ENCODE measurements at regions not wholly inside any gene's neighbourhood (a gene's known extent, or its start where the extent isn't known, plus 50 kb on each side); places are given as distances from the start of the nearest gene placed in this dataset.
"Not testable (repeated sequence)": the region's sequence is repeated elsewhere in the genome, so short reads cannot be mapped to it uniquely, and the experiment has no call there.

GRCh38 chr15:57892181-57892580, 173.3 kb downstream of the ALDH1A2 start:
- no peaks in the 10 kb centered on the region for H3K36me3 ChIP-seq
- no peaks in the 10 kb centered on the region for H3K27me3 ChIP-seq
- no peak overlapping the region for H3K4me3 ChIP-seq
- DNase-seq (no peak), ATAC-seq (no peak)
- no peak for TF ChIP-seq POLR2A (IDR thresholded peaks at IDR 0.05)
- TF ChIP-seq CTCF (IDR thresholded peaks at IDR 0.05) = no peak
- no peaks in the 10 kb centered on the region for H3K4me1 ChIP-seq
- intact Hi-C loops (cut with DNase I) = no loop called here
- no peak overlapping the region for H3K27ac ChIP-seq
- 90 to 100% (median 96%) methylated on average over 1 of the region's 1 CpG for WGBS, 4 donors
- peaks cover 0 to 7% (median 0%) of the 10 kb centered on the region in 12 donors for H3K9me3 ChIP-seq

- Histone ChIP-seq H3K9me3 (peaks cover 0 to 7% (median 0%) of the 10 kb centered on the region in 12 donors), H3K27ac (no peak overlapping the region), H3K36me3 (no peaks in the 10 kb centered on the region), H3K27me3 (no peaks in the 10 kb centered on the region), H3K4me1 (no peaks in the 10 kb centered on the region), H3K4me3 (no peak overlapping the region)
- no peak for DNase-seq
- no peak for ATAC-seq
- WGBS, 4 donors = 74 to 85% (median 82%) methylated on average over 5 of the region's 5 CpGs
- intact Hi-C loops (cut with DNase I) = no loop called here
- no peak for TF ChIP-seq CTCF (IDR thresholded peaks at IDR 0.05)
- TF ChIP-seq POLR2A (IDR thresholded peaks at IDR 0.05) = no peak
These were observed 172.5 kb downstream of the ALDH1A2 start for GRCh38 chr15:57893040-57893439.

- intact Hi-C loops (cut with DNase I) = no loop called here
- 30 to 77% (median 74%) methylated on average over 1 of the region's 1 CpG for WGBS, 4 donors
- DNase-seq = no peak
These were observed 170.2 kb downstream of the ALDH1A2 start for GRCh38 chr15:57895291-57895690.

GRCh38 chr15:57896114-57896513, 169.4 kb downstream of the ALDH1A2 start:
- no peak overlapping the region for H3K27ac ChIP-seq
- peaks cover 0 to 7% (median 0%) of the 10 kb centered on the region in 12 donors for H3K9me3 ChIP-seq
- H3K4me3 ChIP-seq = no peak overlapping the region
- intact Hi-C loops (cut with DNase I) = no loop called here
- 83 to 92% (median 87%) methylated on average over 5 of the region's 5 CpGs for WGBS, 4 donors
- DNase-seq = no peak
- TF ChIP-seq POLR2A (IDR thresholded peaks at IDR 0.05) = no peak
- TF ChIP-seq CTCF (IDR thresholded peaks at IDR 0.05) = no peak
- no peaks in the 10 kb centered on the region for H3K36me3 ChIP-seq
- no peaks in the 10 kb centered on the region for H3K4me1 ChIP-seq
- ATAC-seq = no peak
- no peaks in the 10 kb centered on the region for H3K27me3 ChIP-seq

More at GRCh38 chr15:57895291-57895690, 170.2 kb downstream of the ALDH1A2 start:
- Histone ChIP-seq H3K27ac (no peak overlapping the region), H3K4me3 (no peak overlapping the region), H3K4me1 (no peaks in the 10 kb centered on the region), H3K9me3 (peaks cover 0 to 7% (median 0%) of the 10 kb centered on the region in 12 donors), H3K36me3 (no peaks in the 10 kb centered on the region), H3K27me3 (no peaks in the 10 kb centered on the region)
- ATAC-seq = no peak
- no peak for TF ChIP-seq CTCF (IDR thresholded peaks at IDR 0.05)

- H3K4me3 ChIP-seq; H3K27me3 ChIP-seq; DNase-seq; H3K4me1 ChIP-seq; H3K36me3 ChIP-seq; H3K27ac ChIP-seq; ATAC-seq; intact Hi-C loops (cut with DNase I); H3K9me3 ChIP-seq: not testable (repeated sequence)
- WGBS, 4 donors = 97 to 99% (median 98%) methylated on average over 6 of the region's 6 CpGs
These were observed 168.6 kb downstream of the ALDH1A2 start for GRCh38 chr15:57896899-57897298.

Data from heart left ventricle (tissue), 16 donors.